HG03575 (cell line): ENCODE measurements at regions not wholly inside any gene's neighbourhood (a gene's known extent, or its start where the extent isn't known, plus 50 kb on each side); places are given as distances from the start of the nearest gene placed in this dataset.
"Not testable (repeated sequence)": the region's sequence is repeated elsewhere in the genome, so short reads cannot be mapped to it uniquely, and the experiment has no call there.

Source experiments
- ATAC-seq: cut with Tn5 transposase; IDR thresholded peaks from one replicate; pipeline ENCODE4 v1.9.1; 2021; ENCODE audit not compliant: unreplicated experiment, insufficient number of reproducible peaks, low FRiP score; ENCODE audit errors: extremely low read depth

DNA sequence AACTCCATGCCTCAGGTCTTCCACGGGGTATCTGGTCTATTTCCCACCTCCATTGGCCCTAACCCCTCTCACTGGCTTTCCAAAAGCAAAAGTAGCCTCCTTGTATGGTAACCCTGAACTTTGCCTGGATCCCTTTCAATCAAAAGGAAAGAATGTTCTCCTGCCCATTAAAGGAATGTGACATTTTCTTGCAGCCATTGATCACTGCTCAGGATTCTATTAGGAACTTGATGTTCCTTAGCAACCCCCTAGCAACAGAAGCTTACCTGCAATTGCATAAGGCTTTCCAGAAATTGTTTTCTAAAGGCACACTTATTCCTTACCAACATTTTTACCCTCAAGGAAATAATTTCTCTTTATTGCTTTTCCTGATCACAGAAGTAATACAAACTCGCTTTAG, 91.4 kb upstream of the AGAP1 start:
- no peak for ATAC-seq

DNA sequence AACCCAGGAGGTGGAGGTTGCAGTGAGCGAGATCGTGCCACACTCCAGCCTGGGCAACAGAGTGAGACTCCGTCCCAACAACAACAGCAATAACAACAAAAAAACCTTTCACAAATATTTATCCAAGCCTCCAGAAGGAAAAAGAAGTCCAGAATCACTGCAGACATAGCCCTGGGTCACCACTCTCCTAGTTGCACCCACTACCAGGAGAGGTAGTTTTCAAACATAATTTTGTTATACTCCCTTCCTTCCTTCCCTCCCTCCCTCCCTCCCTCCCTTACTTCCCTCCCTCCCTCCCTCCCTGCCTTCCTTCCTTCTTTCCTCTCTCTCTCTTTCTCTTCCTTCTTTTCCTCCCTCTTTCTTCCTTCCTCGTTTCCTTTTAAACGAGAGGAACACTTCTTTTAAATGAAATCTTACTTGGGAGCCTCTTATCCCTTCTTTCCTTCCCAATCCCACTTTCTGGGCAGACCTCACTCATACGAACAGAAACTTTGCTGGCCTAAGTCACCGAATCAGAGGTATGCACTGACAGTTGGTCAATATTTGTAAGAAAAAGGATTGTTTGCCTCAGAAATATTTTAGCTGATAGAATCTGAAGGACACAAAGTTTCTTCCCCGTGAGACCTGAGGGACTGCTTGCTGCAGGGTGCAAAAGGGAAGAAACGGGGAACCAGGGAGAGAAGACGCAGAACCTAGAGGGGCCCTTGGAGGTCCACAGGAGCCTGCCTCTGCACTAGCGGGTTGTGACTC, 88.1 kb upstream of the AGAP1 start:
- ATAC-seq: no peak

DNA sequence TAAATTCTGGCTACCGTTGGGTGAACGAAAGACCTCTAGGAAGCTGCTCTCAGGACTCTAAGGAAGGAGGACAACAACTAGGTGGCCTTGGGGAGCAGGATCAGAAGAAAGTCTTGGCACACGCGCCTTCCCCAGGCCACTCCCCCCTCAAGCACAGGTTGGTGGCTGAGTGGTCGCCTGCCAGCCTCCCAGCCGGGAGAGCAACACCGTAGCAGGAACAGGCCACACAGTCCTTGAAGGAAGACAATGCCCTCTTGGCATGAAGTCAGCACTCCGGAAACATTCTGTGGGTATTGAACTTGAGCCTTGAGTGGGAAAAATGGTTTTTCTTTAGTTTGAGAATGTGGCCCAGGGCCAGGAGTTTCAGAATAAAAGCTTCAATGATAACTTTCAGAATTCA, 87.4 kb upstream of the AGAP1 start:
- no peak for ATAC-seq

DNA sequence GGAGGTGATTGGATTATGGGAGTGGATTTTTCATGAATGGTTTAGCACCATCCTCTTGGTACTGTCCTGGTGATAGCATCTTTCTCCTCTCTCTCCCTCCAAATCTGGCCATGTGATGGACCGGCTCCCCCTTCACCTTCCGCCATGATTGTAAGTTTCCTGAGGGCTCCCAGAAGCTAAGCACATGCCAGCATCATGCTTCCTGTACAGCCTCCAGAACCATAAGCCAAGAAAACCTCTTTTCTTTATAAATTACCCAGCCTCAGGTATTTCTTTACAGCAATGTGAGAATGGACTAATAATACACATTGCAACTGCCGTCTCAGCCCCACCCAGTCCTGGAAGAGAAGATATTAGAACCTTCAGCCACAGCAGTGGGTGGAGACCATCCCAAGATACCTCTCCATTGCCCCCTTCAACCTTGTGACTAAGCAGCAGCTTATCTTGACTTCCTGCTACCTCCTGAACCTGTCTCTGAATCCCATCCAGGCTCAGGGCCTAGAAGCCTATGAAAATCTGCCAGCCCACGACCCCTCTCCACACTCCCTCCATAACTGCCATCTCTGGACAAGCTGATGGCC, 81.8 kb upstream of the AGAP1 start:
- ATAC-seq: no peak

DNA sequence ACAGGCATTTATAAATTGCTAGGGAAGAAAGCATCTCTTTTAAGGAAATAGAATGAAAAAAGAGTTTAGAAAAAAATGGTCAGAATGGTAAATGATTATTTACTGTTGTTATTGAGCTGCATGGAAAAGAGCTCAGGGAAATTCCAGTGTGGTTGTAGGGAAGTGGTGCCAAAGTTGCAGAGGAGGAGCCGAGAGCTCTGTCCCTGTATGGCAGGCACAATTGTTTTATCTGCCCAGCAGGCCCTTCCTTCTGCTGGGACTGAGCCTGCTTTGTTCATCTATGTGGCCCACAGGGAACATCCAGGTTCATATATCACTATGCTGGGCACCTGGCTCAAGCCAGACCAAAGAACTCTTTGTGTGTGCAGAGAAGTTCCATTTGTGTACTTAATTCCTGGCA, 80.8 kb upstream of the AGAP1 start:
- ATAC-seq: no peak

DNA sequence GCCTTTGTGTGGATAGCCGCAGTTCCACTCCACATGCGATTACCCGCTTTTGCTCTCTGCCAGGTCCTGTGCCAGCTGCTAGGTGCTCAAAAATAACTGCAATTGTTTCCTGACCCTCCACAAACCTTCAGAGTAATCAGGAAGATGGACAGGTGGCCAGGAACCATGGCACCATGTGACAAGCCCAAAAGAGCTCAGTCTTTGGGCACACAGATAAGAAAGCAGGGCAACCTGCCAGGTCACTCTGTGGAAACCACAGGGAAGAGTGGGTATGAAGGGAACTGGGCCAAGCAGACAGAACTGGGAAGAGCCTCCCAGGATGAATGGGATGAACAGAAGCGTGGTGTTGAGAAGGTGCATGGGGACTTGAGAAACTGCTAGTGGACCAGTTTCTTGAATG, 79.4 kb upstream of the AGAP1 start:
- no peak for ATAC-seq

DNA sequence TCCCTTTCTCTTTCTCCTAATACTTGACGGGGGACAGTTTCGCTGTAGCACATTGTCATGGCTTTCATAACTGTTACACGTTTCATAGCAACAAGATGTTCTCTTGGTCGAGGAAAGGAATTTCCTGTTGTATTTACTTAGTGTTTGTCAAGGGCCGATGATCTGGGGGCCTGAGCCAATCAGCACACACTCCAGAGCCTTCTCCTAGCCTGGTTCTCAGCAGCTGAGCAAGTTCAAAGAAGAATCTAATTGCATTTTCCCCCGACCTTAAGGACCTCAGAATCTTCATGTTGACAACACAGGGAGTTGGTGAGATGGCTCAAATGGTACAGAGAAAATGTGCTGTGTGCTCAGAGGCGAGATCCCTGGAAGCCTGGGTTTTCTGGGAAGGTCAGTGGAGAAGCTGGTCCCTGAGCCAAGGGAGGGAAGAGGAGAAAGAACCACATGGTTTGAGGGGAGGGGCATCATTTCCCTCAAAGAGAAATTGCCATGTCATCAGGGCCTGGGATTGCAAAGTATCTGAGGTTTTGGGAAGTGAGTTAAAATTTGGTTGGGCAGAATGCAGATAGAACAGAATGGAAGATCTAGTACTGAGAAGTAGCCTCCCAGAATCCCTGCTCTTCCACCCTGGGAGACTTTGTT, 76.9 kb upstream of the AGAP1 start:
- no peak for ATAC-seq

DNA sequence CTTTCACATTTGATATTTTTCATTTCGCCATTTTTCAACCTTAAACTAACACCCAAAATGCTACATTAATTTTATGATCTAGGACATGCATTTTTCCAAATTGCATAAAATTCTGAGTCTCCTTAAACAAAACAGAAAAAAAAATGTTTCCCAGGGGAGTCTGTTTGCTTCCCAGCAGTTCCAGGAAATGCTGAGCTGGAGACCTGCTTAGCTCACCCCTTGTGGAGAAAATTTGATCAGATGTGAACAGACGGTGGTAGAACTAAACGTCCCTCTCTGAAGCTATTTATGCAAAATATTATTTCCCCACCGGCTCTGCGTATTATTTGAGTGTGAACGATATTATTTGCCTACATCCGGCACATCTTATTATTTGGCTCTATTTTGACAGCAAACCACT, 74.9 kb upstream of the AGAP1 start:
- ATAC-seq: no peak

DNA sequence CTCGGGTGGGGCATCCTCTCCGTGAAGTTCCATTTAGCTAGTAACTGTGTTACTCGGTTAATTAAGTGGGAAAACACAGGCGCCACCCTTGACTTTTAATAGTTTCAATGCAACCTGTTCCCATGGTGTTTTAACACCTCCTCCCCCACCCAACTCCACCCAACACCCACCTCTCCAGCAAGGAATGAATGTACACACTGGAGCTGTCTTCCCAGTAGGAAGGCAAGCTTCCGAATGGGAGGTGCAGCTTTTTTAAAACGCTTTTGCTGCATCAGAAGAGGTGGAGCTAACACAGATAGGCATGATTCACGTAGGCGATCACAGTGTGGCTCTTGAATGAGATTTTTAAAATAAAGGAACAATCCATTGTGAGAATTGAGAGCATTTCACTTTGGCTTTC, 73.8 kb upstream of the AGAP1 start:
- ATAC-seq: no peak

DNA sequence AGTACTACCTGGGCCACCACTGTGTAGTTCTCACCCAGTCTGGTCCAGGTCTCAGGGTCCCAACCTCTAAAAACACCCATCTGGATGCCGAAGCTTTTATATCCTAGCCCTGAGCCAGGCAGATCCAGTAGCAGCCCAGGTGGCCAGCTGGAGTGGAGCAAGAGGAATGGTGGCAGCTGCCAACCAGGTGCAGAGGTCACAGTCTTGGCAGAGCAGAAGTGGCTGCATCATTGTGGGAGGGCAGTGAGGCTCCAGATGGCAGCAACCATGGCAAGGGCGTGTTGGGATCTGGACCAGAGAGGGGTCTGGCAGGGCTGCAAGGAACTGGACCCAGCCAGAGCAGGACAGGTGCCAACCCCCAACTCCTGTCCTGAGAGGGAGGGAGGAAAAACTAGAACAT, 72.2 kb upstream of the AGAP1 start:
- no peak for ATAC-seq

DNA sequence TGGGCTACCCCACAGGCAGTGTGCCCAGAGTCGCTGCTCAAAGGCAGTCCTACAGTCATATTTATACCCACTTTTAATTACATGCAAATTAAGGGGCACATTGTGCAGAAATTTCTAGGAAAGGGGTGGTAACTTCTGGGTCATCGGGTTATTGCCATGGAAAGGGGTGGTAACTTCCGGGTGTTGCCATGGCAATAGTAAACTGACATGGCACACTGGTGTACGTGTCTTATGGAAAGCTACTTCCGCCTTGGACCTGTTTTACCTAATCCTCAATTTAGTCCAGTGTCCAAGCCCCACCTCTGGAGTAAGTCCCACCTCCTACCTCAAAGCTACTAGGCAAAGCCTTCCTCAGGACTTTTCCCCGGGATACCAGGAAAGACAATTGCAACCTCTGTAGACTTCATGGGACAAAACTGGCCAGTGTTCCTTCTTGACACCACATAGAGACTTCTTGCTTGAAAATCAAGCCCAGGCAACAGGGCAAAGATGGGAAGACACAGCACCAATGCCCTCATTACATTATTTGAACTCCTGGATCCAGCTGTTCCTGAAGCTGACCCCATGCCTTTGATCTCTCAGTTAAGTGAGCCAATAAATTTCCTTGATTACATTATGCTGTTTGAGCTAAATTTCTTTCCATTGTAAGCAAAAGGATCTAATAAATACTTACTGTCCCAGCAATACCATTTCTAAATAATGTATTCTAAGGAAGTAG, 63.3 kb upstream of the AGAP1 start:
- ATAC-seq: no peak

DNA sequence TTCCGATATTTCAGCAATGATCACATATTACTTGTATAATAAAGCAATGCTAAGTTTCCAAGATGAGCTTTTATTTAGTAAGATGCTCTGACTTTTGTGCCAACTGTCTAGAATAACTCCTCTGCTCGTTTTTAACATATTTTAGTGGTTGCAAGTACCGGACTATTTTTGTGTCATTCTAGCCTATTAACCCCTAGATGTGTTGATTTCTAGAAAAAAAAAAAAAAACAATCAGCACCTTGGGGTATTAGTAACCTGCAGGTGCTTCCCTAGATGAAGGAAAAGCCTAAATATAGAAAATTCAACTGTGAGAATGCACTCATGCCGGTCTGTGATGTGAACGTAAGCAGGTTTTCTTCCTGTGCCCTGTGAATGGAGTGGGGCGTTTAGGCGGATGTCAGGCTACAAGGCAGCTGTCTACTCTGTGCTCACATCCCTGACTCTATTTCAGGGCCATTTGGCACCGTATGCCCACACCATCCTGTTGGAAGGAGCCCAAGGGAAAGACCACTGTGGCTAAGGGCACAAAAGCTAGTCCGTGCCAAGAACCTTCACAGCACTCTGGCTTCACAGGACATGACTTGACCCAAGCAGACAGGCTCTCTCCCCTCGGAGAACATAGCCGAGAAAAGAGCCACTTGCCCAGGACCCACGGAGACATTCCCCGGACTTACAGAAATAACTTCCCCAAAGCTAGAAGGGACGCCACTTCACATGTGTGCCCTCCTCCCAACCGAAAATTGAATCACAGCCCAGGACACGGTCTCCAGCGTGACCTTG, 60.9 kb upstream of the AGAP1 start:
- no peak for ATAC-seq

DNA sequence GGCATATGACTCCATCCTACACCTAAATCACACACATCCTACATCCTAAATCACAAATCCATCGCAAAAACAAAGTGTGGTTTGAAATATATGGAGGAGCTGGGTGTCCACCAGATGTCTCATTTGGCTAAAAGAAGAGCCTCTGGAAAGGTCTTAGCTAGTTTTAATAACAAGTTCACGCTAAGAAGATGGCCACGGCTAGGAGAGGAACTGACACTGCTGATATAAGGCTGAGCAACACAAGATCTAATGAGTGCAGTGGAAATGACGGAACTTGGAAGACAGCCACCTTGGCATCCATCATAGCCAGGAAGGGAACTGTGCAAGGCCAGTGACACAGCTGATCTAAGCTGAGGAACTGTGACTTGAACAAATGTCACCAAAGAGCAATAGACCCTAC, 60.0 kb upstream of the AGAP1 start:
- ATAC-seq: no peak

DNA sequence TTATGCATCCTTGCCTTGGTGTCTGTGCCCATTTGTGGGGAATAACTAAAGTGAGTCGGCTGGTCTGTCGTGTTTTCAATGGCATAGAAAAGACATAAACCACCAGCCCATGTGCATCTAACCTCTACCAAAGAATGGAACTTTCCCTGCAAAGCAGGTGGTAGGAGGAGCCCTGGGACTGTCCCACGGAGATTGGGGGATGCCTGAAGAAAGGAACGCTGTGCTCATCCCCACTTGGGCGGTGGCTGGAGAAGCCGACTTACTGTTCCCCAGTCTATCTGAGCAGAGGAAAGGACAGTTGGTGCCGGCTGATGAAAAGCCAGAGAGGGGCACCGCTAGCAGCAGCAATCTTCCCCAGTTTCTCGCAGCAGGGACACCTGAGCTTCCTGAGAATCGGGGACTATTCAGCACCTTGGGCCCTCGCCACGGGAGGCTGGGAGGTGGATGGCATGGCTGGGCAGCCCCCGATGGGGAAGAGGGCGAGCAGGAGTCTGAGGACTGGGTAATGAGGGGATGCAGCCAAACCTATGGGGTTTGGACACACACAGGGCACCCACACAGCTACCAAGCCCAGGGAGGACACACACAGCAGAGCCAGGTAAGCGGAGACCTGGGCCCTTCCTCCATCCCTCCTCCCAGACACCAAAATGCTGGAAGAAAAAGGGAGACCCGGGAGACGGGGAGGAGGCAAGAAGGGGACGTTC, 53.7 kb upstream of the AGAP1 start:
- ATAC-seq: no peak

DNA sequence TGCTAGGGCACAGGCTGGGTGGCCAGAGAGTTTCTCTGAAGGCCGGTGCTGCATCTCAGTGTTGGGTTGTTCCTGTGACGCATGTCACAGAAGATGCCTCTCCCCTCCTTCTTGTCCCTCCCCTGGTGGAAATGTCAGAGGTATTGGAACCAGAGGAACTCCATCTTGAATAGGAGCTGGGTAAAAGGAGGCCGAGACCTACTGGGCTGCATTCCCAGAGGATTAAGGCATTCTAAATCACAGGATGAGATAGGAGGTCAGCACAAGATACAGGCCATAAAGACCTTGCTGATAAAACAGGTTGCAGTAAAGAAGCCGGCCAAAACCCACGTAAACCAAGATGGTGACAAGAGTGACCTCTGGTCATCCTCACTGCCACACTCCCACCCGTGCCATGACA, 50.3 kb upstream of the AGAP1 start:
- not testable (repeated sequence) for ATAC-seq
